ENCODE measurements at regions not wholly inside any gene's neighbourhood (a gene's known extent, or its start where the extent isn't known, plus 50 kb on each side); places are given as distances from the start of the nearest gene placed in this dataset.

- TF ChIP-seq CTCF (IDR thresholded peaks at IDR 0.05 in 4 of 5, conservative IDR thresholded peaks at IDR 0.05 in 1 of 5), result no peak
- no peak for TF ChIP-seq POLR2A (IDR thresholded peaks at IDR 0.05)
- H3K36me3 ChIP-seq, result no peaks in the 10 kb centered on the region
- H3K4me3 ChIP-seq, result no peak overlapping the region
- in situ Hi-C loops (cut with MboI; ENCODE audit: low sequenced_read_pairs in 4 of 4), result loop anchor here in 1 of 4 donors (25.0 kb wide), 1 partner anchor 95 kb away; no protein-coding TSS in a partner anchor
- intact Hi-C loops (cut with DNase I; ENCODE audit: low total_unique reads), result no loop called here
- no peak overlapping the region for H3K27ac ChIP-seq
- H3K27me3 ChIP-seq, result no peaks in the 10 kb centered on the region
- H3K4me1 ChIP-seq, result no peaks in the 10 kb centered on the region
- no peaks in the 10 kb centered on the region for H3K9me3 ChIP-seq
- no peak for ATAC-seq
- no peak for DNase-seq
Measured at GRCh38 chr10:4557469-4557868, 268.5 kb upstream of the AKR1E2 start.

- TF ChIP-seq POLR2A (IDR thresholded peaks at IDR 0.05) (no peak), CTCF (IDR thresholded peaks at IDR 0.05 in 4 of 5, conservative IDR thresholded peaks at IDR 0.05 in 1 of 5) (no peak)
Measured at GRCh38 chr10:4556527-4556926, 269.5 kb upstream of the AKR1E2 start.

GRCh38 chr10:4555920-4556319, 270.1 kb upstream of the AKR1E2 start:
- in situ Hi-C loops (cut with MboI; ENCODE audit: low sequenced_read_pairs in 4 of 4), result loop anchor here in 1 of 4 donors (25.0 kb wide), 1 partner anchor 94 kb away; no protein-coding TSS in a partner anchor
- Histone ChIP-seq H3K36me3 (no peaks in the 10 kb centered on the region), H3K27ac (no peak overlapping the region), H3K27me3 (no peaks in the 10 kb centered on the region), H3K9me3 (no peaks in the 10 kb centered on the region), H3K4me3 (no peak overlapping the region), H3K4me1 (no peaks in the 10 kb centered on the region)
- intact Hi-C loops (cut with DNase I; ENCODE audit: low total_unique reads), result no loop called here
- no peak for TF ChIP-seq CTCF (IDR thresholded peaks at IDR 0.05 in 4 of 5, conservative IDR thresholded peaks at IDR 0.05 in 1 of 5)
- DNase-seq (no peak), ATAC-seq (no peak)

More at GRCh38 chr10:4556527-4556926, 269.5 kb upstream of the AKR1E2 start:
- DNase-seq, result no peak
- H3K36me3 ChIP-seq, result no peaks in the 10 kb centered on the region
- in situ Hi-C loops (cut with MboI; ENCODE audit: low sequenced_read_pairs in 4 of 4) (loop anchor here in 1 of 4 donors (25.0 kb wide), 1 partner anchor 94 kb away; no protein-coding TSS in a partner anchor), intact Hi-C loops (cut with DNase I; ENCODE audit: low total_unique reads) (no loop called here)
- no peaks in the 10 kb centered on the region for H3K4me1 ChIP-seq
- no peaks in the 10 kb centered on the region for H3K9me3 ChIP-seq
- no peak for ATAC-seq
- H3K4me3 ChIP-seq, result no peak overlapping the region
- H3K27me3 ChIP-seq, result no peaks in the 10 kb centered on the region
- H3K27ac ChIP-seq, result no peak overlapping the region

GRCh38 chr10:4549139-4549653, 276.8 kb upstream of the AKR1E2 start:
- TF ChIP-seq CTCF (IDR thresholded peaks at IDR 0.05 in 4 of 5, conservative IDR thresholded peaks at IDR 0.05 in 1 of 5), result no peak
- no peak for TF ChIP-seq POLR2A (IDR thresholded peaks at IDR 0.05)
- H3K9me3 ChIP-seq, result no peaks in the 10 kb centered on the region
- no peak overlapping the region for H3K27ac ChIP-seq
- ATAC-seq, result no peak
- peaks cover 0 to 8% of the 10 kb centered on the region in 2 donors for H3K4me1 ChIP-seq
- H3K27me3 ChIP-seq, result no peaks in the 10 kb centered on the region
- DNase-seq, result no peak
- intact Hi-C loops (cut with DNase I; ENCODE audit: low total_unique reads), result no loop called here
- H3K36me3 ChIP-seq, result no peaks in the 10 kb centered on the region
- no peak overlapping the region for H3K4me3 ChIP-seq
- in situ Hi-C loops (cut with MboI; ENCODE audit: low sequenced_read_pairs in 4 of 4), result no loop called here

- no peak for TF ChIP-seq POLR2A (IDR thresholded peaks at IDR 0.05)
- no peak for TF ChIP-seq CTCF (IDR thresholded peaks at IDR 0.05 in 4 of 5, conservative IDR thresholded peaks at IDR 0.05 in 1 of 5)
- H3K4me1 ChIP-seq, result peaks cover 0 to 8% of the 10 kb centered on the region in 2 donors
- no peaks in the 10 kb centered on the region for H3K36me3 ChIP-seq
- in situ Hi-C loops (cut with MboI; ENCODE audit: low sequenced_read_pairs in 4 of 4) (no loop called here), intact Hi-C loops (cut with DNase I; ENCODE audit: low total_unique reads) (no loop called here)
- no peaks in the 10 kb centered on the region for H3K27me3 ChIP-seq
- H3K27ac ChIP-seq, result no peak overlapping the region
- no peak overlapping the region for H3K4me3 ChIP-seq
- ATAC-seq, result no peak
- no peaks in the 10 kb centered on the region for H3K9me3 ChIP-seq
- DNase-seq, result no peak
Measured at GRCh38 chr10:4546931-4547330, 279.1 kb upstream of the AKR1E2 start.
